Neural progenitor cell (in vitro differentiated cells): ENCODE measurements at regions not wholly inside any gene's neighbourhood (a gene's known extent, or its start where the extent isn't known, plus 50 kb on each side); places are given as distances from the start of the nearest gene placed in this dataset.

Experiments used
- DNase-seq: peaks from one replicate; pipeline ENCODE4 v3.0.0-alpha.2; 2016; ENCODE audit warnings: low spot score
- H2AFZ ChIP-seq: fragments of 200-600 bp; sonication (generic); replicated peaks from 2 replicates; pipeline ENCODE4 v1.6.1; 2016; ENCODE audit warnings: antibody characterized with exemption
- H3F3A ChIP-seq: fragments of 200-600 bp; sonication (generic); 2 replicates; pipeline ENCODE4 v1.6.1; 2016; ENCODE audit warnings: antibody characterized with exemption, low read depth
- H3K27ac ChIP-seq: fragments of 200-600 bp; sonication (generic); 2 replicates; pipeline ENCODE4 v1.5.1; 2016; ENCODE audit warnings: mild to moderate bottlenecking
- H3K27me3 ChIP-seq: fragments of 200-600 bp; sonication (generic); 2 replicates; pipeline ENCODE4 v1.6.1; 2016; ENCODE audit warnings: mild to moderate bottlenecking, moderate library complexity
- H3K36me3 ChIP-seq: fragments of 200-600 bp; sonication (generic); 2 replicates; pipeline ENCODE4 v1.5.1; 2016
- H3K4me1 ChIP-seq: fragments of 200-600 bp; sonication (generic); 2 replicates; pipeline ENCODE4 v1.6.1; 2016; ENCODE audit warnings: mixed run types
- H3K4me2 ChIP-seq: fragments of 200-600 bp; sonication (generic); 2 replicates; pipeline ENCODE4 v1.6.1; 2016
- H3K4me3 ChIP-seq: fragments of 200-600 bp; sonication (generic); 2 replicates; pipeline ENCODE4 v1.5.1; 2016
- H3K79me2 ChIP-seq: fragments of 200-600 bp; sonication (generic); 2 replicates; pipeline ENCODE4 v1.6.1; 2016; ENCODE audit warnings: low read depth
- H3K9ac ChIP-seq: fragments of 200-600 bp; sonication (generic); 2 replicates; pipeline ENCODE4 v1.6.1; 2016
- H3K9me3 ChIP-seq: fragments of 200-600 bp; sonication (generic); 2 replicates; pipeline ENCODE4 v1.5.1; 2016; ENCODE audit warnings: low read depth
- H4K20me1 ChIP-seq: fragments of 200-600 bp; sonication (generic); 2 replicates; pipeline ENCODE4 v1.6.1; 2016; ENCODE audit warnings: low read depth
- H3K27ac Mint-ChIP-seq: 3 replicates; pipeline ENCODE4 v1.8.0; 2021; ENCODE audit warnings: mixed read lengths
- H3K27me3 Mint-ChIP-seq: 2 replicates; pipeline ENCODE4 v1.8.0; 2022; ENCODE audit warnings: low read depth, mild to moderate bottlenecking, inconsistent platforms, moderate library complexity, mixed read lengths; ENCODE audit not compliant: insufficient read depth
- H3K36me3 Mint-ChIP-seq: 3 replicates; pipeline ENCODE4 v1.8.0; 2021; ENCODE audit warnings: mixed read lengths
- H3K4me1 Mint-ChIP-seq: 3 replicates; pipeline ENCODE4 v1.8.0; 2021; ENCODE audit warnings: mixed read lengths
- H3K4me3 Mint-ChIP-seq: 3 replicates; pipeline ENCODE4 v1.8.0; 2021; ENCODE audit warnings: mild to moderate bottlenecking, moderate library complexity, mixed read lengths
- H3K9me3 Mint-ChIP-seq: 3 replicates; pipeline ENCODE4 v1.8.0; 2020; ENCODE audit warnings: mixed read lengths
- CTCF ChIP-seq: fragments of 200-600 bp; sonication (generic); IDR thresholded peaks from 2 replicates; pipeline ENCODE4 v1.5.1; 2017; ENCODE audit warnings: antibody characterized with exemption, mild to moderate bottlenecking
- EZH2 ChIP-seq: fragments of 200-600 bp; sonication (generic); IDR thresholded peaks from 2 replicates; pipeline ENCODE4 v1.6.1; 2017; ENCODE audit warnings: antibody characterized with exemption, mild to moderate bottlenecking, moderate library complexity
- EZH2phosphoT487 ChIP-seq: fragments of 200-600 bp; sonication (generic); IDR thresholded peaks from 2 replicates; pipeline ENCODE4 v1.6.1; 2017; ENCODE audit warnings: antibody characterized with exemption

- no peaks in the 10 kb centered on the region for H3K36me3 Mint-ChIP-seq
- H3K79me2 ChIP-seq = no peaks in the 10 kb centered on the region
- no peak overlapping the region for H3K4me3 Mint-ChIP-seq
- H3K9me3 Mint-ChIP-seq = peaks cover 40% of the 10 kb centered on the region
- H3K27ac Mint-ChIP-seq = no peak overlapping the region
- no peaks in the 10 kb centered on the region for H3K4me1 Mint-ChIP-seq
- no peaks in the 10 kb centered on the region for H3K4me1 ChIP-seq
- H3K27ac ChIP-seq = no peak overlapping the region
- TF ChIP-seq EZH2phosphoT487 (no peak), EZH2 (no peak), CTCF (no peak)
- no peak overlapping the region for H3K4me2 ChIP-seq
- H2AFZ ChIP-seq = no peak overlapping the region
- no peaks in the 10 kb centered on the region for H3K27me3 ChIP-seq
- DNase-seq = no peak
- H3K9ac ChIP-seq = no peak overlapping the region
- H3K9me3 ChIP-seq = peaks cover 31% of the 10 kb centered on the region
- no peaks in the 10 kb centered on the region for H4K20me1 ChIP-seq
- no peak overlapping the region for H3K4me3 ChIP-seq
- no peaks in the 10 kb centered on the region for H3K36me3 ChIP-seq
- no peaks in the 10 kb centered on the region for H3F3A ChIP-seq
- no peaks in the 10 kb centered on the region for H3K27me3 Mint-ChIP-seq
These were observed 1523.2 kb downstream of the UQCRFS1 start for GRCh38 chr19:27689734-27690241.

GRCh38 chr19:27684293-27684692, 1528.7 kb downstream of the UQCRFS1 start:
- H3K9me3 Mint-ChIP-seq = peaks cover 18% of the 10 kb centered on the region
- H3K36me3 ChIP-seq = peaks cover 3% of the 10 kb centered on the region
- no peak overlapping the region for H3K4me3 Mint-ChIP-seq
- no peak for DNase-seq
- H3K4me1 Mint-ChIP-seq = no peaks in the 10 kb centered on the region
- no peaks in the 10 kb centered on the region for H3K4me1 ChIP-seq
- H3K27me3 ChIP-seq = no peaks in the 10 kb centered on the region
- no peaks in the 10 kb centered on the region for H3F3A ChIP-seq
- H3K27ac ChIP-seq = no peak overlapping the region
- TF ChIP-seq CTCF (no peak), EZH2phosphoT487 (no peak), EZH2 (no peak)
- peaks cover 2% of the 10 kb centered on the region for H3K36me3 Mint-ChIP-seq
- H2AFZ ChIP-seq = no peak overlapping the region
- no peaks in the 10 kb centered on the region for H3K79me2 ChIP-seq
- H4K20me1 ChIP-seq = no peaks in the 10 kb centered on the region
- H3K4me3 ChIP-seq = no peak overlapping the region
- no peak overlapping the region for H3K9ac ChIP-seq
- peaks cover 66% of the 10 kb centered on the region for H3K9me3 ChIP-seq
- H3K4me2 ChIP-seq = no peak overlapping the region
- H3K27me3 Mint-ChIP-seq = no peaks in the 10 kb centered on the region
- H3K27ac Mint-ChIP-seq = no peak overlapping the region

GRCh38 chr19:27681972-27682371, 1531.0 kb downstream of the UQCRFS1 start:
- H2AFZ ChIP-seq = no peak overlapping the region
- peaks cover 59% of the 10 kb centered on the region for H3K9me3 ChIP-seq
- no peak overlapping the region for H3K27ac ChIP-seq
- Mint-ChIP-seq H3K27ac (no peak overlapping the region), H3K9me3 (peaks cover 40% of the 10 kb centered on the region), H3K4me3 (no peak overlapping the region), H3K36me3 (peaks cover 2% of the 10 kb centered on the region), H3K27me3 (no peaks in the 10 kb centered on the region), H3K4me1 (no peaks in the 10 kb centered on the region)
- no peak overlapping the region for H3K9ac ChIP-seq
- no peaks in the 10 kb centered on the region for H3F3A ChIP-seq
- no peak overlapping the region for H3K4me3 ChIP-seq
- H3K4me2 ChIP-seq = no peak overlapping the region
- H3K36me3 ChIP-seq = peaks cover 3% of the 10 kb centered on the region
- no peaks in the 10 kb centered on the region for H3K4me1 ChIP-seq
- no peaks in the 10 kb centered on the region for H4K20me1 ChIP-seq
- H3K27me3 ChIP-seq = no peaks in the 10 kb centered on the region
- DNase-seq = no peak
- no peaks in the 10 kb centered on the region for H3K79me2 ChIP-seq
- TF ChIP-seq EZH2phosphoT487 = no peak
- no peak for TF ChIP-seq CTCF
- TF ChIP-seq EZH2 = no peak
